Stomach (tissue), 4 donors: ENCODE measurements at regions not wholly inside any gene's neighbourhood (a gene's known extent, or its start where the extent isn't known, plus 50 kb on each side); places are given as distances from the start of the nearest gene placed in this dataset.

ENCODE experiments used
- EP300 ChIP-seq: sonication (generic); formaldehyde crosslinking; IDR thresholded peaks from one replicate; pipeline ENCODE4 v1.6.1; 2017; ENCODE audit warnings: antibody characterized with exemption
- POLR2A ChIP-seq, 4 donors: fragments of 450-650 bp; IDR thresholded peaks; one replicate each; pipeline ENCODE4 v1.6.1; 2016; ENCODE audit warnings: antibody characterized with exemption in 4 of 4, control low read depth in 2 of 4, mild to moderate bottlenecking in 1 of 4, moderate library complexity in 1 of 4
- POLR2AphosphoS5 ChIP-seq, 3 donors: sonication (generic); formaldehyde crosslinking; IDR thresholded peaks; one replicate each; pipeline ENCODE4 v1.6.1; 2016; ENCODE audit warnings: antibody characterized with exemption in 3 of 3
- TF ChIP-seq, protein P1 (sequence below), 7 experiments: fragments of 450-650 bp in 4 of 7; fragments of 200-600 bp in 3 of 7; sonication (generic) in 3 of 7; IDR thresholded peaks; one replicate each; pipeline ENCODE4 v1.5.1; 2016 to 2019; ENCODE audit warnings: antibody characterized with exemption in 7 of 7, control low read depth in 2 of 7, mild to moderate bottlenecking in 1 of 7

GRCh38 chr5:111942661-111943401, 185.8 kb upstream of the NREP start:
- TF ChIP-seq, protein P1, sequence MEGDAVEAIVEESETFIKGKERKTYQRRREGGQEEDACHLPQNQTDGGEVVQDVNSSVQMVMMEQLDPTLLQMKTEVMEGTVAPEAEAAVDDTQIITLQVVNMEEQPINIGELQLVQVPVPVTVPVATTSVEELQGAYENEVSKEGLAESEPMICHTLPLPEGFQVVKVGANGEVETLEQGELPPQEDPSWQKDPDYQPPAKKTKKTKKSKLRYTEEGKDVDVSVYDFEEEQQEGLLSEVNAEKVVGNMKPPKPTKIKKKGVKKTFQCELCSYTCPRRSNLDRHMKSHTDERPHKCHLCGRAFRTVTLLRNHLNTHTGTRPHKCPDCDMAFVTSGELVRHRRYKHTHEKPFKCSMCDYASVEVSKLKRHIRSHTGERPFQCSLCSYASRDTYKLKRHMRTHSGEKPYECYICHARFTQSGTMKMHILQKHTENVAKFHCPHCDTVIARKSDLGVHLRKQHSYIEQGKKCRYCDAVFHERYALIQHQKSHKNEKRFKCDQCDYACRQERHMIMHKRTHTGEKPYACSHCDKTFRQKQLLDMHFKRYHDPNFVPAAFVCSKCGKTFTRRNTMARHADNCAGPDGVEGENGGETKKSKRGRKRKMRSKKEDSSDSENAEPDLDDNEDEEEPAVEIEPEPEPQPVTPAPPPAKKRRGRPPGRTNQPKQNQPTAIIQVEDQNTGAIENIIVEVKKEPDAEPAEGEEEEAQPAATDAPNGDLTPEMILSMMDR (IDR thresholded peaks at IDR 0.05): no peak
- TF ChIP-seq POLR2A (IDR thresholded peaks at IDR 0.05) (no peak), EP300 (no peak), POLR2AphosphoS5 (IDR thresholded peaks at IDR 0.05) (no peak)
